ENCODE measurements at regions not wholly inside any gene's neighbourhood (a gene's known extent, or its start where the extent isn't known, plus 50 kb on each side); places are given as distances from the start of the nearest gene placed in this dataset.

DNA sequence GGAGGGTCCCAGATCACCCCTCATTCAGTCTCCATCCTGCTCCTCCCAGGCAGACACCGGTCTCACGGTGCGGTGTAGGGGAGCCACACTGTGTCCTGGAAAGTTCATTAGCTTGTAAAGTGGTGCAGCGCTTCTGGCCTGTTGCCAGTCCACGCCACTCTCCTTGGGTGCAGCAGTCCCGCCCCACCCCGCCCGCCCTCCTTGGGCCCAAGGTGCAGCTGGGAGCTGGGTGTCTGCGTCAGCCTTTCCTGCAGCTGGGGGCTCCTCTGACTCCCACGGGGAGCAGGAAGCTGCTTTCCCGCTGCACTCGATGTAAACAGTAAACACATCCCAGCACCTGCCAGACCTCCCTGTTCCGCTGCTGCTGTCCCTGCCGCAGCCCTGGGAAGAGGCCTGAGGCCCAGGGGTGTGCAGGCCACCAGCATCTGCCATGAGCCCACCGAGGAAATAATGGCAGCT, 53.8 kb upstream of the ASB18 start:
- DNase-seq = no peak

DNA sequence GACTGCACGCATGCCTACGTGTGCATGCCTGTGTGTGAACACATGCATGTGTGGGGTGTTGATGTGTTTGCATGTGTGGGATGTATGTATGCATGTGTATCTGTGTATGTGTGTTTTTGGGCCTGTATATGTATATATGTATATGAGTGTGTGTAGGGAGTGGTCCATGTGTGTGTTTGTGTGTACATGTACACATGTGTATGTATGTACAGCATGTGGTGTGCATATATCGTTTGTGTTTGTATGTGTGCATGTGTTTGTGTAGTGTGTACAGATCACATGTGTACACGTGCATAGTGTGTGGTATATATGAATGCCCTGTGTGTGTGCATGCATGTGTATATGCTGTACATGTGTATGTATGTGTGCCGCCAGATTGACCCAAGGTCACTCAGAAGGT, 54.2 kb upstream of the ASB18 start:
- no peak for DNase-seq

DNA sequence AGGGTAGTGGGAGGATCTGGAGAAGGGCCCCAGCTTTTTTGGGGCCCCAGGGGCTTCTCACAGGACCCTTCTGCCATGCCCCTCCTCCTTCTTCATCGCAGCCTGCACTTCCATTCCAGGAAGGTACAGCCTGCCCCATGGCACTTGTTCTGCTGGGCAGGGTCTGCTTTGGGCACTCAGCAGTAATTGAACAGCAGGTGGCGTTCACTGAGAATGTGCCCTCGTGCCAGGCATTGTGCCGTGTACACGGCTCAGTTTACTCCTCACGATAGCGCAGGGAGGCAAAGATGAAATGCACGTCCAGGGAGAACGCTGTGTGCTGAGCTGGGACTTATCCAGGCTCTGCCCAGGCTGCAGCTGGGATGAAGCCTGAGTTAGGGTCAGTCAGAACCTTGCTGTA, 54.8 kb upstream of the ASB18 start:
- no peak for DNase-seq

DNA sequence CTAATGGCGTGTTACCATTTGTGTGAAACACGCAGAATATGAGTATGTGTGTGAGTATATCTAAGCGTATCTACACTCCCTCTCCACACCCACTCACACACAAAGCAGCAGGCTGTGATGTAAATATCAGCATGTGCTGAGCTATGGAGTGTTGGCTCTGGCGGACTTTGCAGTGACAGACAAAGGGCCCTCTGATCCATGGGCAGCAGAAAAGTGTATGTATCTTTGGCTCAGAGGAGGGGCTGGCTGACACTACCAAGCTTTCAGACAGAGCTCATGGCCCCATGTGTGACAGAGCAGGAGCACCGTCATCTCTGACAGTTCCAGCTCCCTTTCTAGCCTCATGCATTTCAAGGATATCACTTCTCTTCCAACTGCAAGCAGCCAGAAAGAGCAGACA, 57.2 kb upstream of the ASB18 start:
- DNase-seq = peak in 8 of 51 donors; percentile 19 to 40 (median 27)

DNA sequence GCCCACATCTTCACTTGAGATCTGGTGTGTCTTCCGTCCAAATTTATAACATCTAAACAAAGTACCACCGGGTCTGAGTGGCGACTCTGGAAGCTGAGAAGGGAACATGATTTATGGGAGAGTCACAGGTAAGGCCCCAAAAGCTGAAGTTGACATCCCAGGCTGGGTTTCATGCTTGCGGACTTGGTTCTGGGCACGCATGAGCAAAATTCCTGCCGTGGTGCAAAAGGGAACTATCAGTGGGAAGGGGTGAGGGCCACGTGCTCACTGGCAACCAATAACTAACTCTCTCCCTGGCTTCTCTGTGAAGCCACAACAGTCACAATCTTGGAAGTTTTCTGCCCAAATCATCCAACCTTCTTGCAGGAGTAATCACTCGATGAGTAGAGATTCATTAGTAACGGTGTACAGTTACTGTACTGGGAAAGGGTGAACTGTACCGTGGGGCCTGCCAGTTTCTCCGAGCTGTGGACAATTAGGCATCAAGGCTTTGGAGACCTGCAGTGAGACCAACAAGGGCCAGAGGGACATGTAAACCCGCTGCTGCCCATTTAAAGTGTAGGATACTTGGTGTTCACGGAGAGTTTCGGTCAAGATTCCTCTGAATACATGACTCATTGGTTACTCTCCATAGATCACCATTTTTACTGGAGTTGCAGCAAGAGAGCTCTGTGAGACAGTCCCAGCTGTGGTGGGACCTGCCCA, 69.4 kb upstream of the ASB18 start:
- no peak for DNase-seq

DNA sequence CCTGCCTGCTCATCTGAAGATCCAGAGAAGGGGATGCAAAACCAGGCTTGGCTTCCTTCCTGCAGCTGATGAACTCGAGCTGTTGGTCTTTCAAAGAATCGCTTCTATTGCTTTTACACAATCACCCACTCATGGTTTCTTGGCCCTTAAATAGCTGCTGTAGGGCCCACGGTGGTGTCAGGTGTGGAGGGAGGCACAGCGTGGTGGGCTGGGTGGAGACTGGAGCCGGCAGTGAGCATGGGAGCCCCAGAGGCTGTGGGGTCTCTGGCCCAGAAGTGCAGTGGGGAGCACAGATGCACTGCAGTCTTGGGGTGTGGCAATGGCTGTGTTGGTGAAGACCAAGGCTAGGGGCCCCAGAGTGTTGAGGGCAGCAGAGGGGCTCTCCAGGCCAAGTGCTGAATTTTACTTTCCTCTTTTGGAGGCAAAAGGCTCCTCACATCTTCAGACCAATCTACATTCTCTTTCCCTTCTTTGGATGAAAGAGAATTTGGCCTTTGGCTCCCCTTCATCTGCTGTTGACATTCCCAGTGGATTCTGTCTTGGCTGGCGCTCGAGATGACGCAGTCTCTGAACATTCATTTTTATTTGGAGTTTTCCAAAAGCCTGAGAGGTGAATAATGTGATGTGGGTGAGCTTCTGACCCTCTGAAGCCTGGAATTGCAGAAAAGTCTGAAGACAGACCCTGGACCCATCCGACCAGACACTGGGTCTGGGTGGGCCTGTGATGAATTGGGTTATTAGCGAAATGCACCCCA, 70.1 kb upstream of the ASB18 start:
- DNase-seq = no peak

DNA sequence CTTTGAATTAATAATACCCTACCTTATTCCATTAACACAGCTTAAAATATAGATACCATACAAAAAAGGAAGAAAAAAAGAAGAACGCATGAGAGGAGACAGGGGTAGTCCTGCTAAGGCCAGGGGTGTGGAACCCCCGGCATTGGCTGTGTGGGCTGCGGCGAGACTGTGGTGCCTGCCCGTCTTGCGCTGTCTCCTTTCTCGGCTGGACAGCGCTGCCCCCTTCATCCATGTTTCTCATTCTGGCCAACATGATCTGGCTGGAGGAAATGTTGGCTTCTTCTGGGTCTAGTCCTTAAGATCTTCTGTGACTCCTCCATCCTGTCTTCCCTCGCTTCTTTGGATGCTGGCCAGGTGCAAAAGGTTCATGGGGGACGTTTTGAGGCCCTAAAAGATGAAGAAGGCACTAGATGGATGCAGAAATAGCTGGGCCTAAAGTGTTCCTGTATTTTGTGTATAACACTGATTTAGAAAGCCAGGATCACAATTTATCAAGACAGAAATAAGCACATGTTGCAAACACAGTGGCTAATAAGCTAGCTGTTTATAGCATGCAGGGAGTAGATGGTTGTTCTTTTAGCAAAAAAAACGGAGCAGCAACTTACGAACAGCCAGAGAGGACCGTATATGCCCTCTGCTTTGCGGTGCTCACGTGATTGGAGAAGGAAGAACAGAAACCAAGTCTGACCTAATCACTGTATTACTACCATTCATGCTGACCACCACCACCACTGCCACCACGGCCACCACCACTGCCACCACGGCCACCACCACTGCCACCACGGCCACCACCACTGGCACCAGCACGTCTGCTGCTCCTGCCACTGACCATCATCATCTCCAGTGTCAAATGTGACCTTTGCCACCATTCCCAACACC, 71.7 kb upstream of the ASB18 start:
- no peak for DNase-seq

DNA sequence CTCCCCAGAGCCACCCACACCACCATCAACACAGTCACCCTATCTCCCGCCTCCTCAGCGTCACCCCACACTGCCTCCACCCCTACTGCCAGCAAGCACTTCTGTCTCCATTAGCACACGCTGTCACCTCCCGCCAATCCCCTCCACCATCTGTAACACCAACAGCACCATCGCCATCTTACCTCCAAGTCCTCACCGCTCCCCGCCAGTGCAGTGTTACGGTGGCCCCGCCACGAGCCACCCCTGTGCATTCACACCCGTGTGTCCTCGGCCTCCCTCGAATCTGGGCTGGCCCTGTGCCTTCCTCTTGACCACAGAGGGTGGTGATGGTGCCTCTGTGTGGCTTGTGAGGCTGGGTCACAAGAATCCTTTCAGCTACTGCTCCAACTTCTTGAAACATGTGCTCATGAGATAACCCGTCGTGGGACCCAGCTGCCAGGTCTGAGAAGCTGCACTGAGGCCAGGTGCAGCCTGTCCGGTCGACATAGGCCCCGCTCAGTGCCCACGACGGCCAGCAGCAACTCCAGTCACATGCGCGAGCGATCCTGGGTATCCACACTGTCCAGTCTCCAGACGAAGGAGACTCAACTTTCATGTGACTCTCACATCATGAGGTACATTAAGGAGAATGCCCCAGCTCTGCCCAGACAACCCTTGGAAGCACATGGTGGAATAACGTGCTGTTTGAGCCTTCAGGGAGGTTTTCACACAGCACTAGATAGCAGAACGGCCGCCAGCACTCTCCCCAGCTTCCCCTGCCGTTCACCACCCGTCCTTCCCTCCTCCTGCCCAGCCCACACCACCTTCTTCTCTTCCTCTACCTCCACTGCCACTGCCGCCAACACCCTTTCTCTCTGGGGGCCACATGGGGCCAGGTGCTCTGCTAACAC, 72.6 kb upstream of the ASB18 start:
- no peak for DNase-seq

DNA sequence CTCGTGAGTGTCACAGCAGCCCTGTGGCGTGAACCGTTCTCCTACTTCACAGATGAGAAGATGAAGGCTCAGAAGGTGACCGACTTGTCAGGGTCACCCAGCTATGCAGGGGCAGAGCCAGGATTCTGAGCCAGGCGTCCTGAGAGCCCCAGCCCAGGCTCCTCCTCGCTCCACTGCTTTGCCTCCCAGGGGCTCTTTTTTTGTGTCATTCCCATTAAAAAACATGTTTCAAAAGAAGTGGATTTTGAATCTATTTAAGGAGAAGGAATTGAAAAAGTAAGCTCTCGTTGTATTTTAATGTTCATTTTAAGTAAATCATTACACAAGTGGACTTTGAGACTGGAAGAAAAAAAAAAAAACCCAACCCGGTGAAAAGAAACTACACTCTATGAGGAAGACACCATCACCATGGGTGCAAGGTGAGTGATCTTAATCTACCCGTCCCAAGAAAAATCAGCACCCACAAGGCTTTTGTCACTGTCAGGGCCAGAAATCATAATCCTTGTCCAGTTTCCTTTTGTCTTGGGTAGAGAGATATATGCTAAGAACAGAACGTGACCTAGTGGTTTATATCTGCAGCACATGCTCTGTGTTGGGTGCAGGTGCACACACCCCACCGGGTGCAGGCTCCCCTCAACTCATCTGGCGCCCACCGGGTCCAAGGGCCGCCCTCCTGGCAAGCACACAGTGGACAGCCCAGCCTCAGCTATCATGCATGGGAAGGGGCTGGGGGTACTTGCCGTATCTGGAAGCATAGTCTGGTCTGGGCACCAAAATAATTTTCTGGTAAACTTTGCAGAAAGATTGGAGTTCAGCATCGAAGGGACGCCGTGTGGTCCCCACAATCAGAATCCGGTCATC, 73.5 kb upstream of the ASB18 start:
- no peak for DNase-seq

DNA sequence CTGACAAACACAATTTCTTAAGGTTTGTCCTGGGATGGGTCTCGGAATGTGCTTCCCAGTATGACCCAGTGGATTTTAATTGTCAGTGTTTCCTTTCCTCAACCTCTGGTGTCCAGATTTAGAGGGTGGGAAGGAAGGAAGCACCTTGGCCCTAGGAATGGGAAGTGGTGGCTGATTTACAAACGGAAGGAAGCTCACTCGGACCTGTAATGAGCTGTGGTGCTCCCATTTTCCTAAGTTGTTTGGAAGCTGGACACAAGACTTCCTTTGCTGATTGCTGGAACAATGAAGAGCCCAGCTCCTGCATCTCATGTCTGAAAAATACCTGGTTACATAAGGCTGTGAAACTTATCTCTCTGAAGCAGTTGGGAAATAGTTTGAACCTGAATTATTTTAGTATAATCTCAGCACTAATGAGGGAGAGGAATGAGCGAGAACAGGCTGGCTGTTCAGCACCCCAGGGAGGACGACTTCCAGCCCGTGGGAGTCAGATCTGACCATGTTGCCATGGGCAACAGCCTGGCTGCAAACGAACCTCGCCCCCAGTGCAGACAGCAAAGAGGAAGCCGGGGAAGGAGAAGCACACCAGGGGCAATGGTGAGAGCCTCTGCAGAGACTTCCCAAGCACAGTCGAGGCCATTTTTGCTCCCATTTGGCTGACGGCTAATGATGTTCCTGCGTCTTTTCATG, 74.4 kb upstream of the ASB18 start:
- peak in 12 of 51 donors; percentile 14 to 43 (median 27) for DNase-seq

DNA sequence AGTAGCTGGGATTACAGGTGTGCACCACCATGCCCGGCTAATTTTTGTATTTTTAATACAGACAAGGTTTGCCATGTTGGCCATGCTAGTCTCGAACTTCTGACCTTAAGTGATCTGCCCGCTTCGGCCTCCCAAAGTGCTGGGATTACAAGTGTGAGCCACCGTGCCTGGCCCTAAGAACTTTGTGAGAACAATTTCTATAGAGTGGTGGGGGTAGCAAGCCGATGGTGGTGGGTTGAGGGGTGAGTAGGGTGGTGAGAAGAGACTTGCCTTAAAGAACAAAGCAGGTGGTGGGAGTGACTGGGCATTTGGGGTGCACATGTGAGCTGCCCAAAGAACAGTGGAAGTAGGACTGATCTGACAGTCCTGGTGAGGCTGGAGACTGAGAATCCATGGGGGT, 76.0 kb upstream of the ASB18 start:
- DNase-seq = no peak

DNA sequence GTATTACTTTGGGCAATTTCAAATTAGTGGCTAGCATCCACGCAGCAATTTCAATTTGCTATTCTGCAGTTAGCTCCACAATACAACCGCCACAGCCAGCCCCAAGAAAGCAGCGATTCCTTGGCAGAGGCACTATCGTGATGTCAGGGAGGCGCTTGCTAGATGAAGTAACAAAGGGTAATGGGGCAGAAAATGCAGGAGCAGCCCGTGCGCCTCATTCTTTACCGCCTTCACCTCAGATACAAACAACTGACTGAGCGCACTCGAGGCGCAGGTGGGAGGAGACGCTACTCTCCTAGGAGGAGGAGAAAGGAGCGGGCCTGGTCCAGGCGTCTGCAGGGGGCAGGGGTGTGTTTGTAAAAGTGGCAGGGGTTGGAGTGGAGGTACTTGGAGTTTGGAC, 76.9 kb upstream of the ASB18 start:
- DNase-seq = no peak

DNA sequence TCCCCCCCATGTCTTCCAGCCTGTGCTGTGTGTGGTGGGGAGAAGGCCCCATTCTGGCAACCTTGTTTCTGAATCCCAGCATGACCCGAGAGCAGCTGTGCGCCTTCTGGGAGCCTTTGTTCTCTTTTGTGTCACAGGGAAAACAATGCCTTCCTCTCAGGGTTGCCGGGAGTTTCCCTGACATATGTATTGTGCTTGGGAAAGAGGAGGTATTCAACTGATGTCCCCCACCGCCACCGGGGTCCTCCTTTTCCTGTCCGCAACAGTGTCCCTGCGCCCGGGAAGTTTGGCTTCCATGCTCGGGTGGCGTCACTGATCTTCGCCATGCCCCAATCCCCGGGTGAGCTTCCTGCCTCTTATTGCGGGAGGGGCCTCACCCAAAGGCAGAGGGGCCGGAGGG, 77.5 kb upstream of the ASB18 start:
- peak in 13 of 51 donors; percentile 13 to 51 (median 32) for DNase-seq

DNA sequence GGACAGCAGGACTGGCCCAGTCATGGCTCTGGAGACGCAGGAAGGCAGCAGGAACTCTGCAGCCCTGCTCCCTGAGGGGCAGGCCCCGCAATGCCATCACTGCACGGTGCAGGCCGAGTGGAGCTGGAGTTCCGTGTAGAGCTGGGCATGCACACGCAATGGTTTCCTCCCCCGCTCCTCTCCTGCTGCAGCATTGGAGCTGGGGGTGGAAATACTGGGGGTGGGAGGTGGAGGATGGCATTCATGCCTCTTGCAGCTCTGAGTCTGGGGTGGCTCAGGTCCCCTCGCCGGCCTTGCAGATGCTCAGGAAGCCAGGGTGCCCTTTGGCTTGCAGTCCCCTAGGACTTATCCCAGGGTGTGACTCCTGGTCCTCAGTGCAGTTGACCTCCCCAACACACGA, 78.3 kb upstream of the ASB18 start:
- no peak for DNase-seq

DNA sequence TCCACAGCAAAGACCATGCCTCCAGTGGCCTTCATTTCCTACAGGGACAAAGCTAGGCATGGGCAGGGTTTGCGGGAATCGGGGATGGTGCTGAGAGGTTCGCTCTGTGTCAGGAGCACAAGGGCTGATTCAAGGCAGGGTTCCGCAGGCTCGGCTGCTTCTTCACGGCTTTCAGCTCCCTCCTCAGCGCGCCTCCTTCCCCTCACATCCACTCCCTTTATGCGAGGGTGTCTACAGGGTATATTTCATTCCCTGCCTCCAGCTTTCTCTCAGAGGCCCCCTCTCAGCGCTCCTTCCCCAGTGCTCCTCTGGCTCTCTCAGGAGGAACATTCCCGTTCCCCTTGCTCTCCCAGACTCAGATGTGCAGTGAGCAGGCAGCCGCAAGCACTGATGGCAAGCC, 78.7 kb upstream of the ASB18 start:
- DNase-seq = no peak

DNA sequence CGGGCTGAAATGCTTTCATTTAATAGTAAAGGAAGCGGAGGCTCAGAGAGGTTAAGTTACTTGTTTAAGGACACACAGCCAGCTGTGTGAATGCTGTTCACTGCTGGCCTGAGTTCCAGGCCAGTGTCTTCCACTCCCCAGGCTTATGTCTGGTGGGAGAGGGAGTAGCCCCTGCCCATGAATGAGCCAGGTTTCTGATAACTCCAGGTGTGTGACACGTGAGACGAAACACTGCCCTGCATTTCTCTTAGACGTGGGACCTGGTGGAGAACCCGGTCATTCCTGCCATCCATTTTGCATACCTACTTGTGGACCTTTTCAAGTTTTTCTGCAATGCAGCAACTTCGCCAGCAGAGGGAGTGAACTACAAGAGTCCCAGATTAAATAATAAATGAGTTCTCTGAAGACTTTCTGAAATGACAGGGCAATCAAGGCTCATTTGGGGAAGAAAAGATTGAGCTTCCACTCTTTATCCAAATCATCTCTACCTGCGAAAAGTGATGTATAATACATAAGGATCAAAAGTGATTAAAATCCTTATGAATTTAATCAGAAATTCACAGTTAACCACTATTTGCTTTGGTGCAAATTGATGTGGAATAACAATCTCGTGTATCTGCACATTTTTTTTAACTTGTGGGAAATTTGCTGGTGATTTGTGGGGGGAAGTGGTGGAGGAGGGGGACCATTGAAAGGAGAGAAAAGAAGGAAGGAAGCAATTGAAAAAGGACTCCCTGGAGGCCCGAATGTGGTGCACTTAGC, 79.4 kb upstream of the ASB18 start:
- DNase-seq = peak in 16 of 51 donors; percentile 10 to 63 (median 36)

DNA sequence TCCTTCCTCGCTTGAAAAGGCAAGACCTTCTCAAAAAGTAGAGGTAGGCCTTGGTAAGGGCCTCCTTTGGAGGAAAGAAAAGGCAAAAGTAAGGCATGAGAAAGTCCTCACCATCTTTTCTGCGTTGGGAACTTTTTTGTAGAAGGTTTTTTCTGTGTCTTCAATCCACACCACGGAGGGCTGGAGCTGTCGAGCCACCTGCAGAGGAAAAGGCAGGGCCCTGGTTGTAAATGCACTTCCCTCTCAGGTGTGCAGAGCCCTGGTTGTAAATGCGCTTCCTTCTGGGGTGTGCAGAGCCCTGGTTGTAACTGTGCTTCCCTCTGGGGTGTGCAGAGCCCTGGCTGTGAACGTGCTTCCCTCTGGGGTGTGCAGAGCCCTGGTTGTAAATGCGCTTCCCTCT, 80.2 kb upstream of the ASB18 start:
- no peak for DNase-seq

DNA sequence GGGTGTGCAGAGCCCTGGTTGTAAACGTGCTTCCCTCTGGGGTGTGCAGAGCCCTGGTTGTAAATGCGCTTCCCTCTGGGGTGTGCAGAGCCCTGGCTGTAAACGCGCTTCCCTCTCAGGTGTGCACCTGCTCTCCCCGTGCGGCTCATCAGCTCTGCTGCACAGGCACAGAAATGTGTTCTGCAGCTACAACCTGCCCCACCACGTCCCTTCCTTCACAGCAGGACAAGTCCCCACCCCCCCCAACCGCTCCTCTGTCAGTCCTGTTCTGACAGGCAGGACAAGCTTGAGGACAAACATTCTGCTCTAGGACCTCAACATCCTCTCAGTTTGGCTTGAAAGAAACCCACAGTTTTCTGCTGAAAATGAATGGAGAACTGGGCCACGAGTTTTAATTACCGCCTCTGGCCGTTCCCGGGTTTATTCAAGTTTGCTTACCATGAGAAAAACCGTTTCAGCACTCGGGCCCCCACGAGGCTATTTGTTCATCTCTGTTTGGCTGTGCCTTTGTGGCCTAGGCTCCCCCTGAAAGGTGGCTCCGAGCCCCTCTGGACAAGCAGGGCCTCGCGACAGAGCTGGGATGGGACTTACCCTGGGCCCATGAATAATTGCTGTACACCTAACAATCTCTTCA, 81.0 kb upstream of the ASB18 start:
- DNase-seq = peak in 2 of 51 donors; percentile 20 to 21

Data from hypothalamus (tissue), 51 donors.